HG03108 (cell line): ENCODE measurements at regions not wholly inside any gene's neighbourhood (a gene's known extent, or its start where the extent isn't known, plus 50 kb on each side); places are given as distances from the start of the nearest gene placed in this dataset.

Experiments
- ATAC-seq: cut with Tn5 transposase; IDR thresholded peaks from one replicate; pipeline ENCODE4 v1.9.1; 2021; ENCODE audit warnings: moderate library complexity; ENCODE audit not compliant: unreplicated experiment

DNA sequence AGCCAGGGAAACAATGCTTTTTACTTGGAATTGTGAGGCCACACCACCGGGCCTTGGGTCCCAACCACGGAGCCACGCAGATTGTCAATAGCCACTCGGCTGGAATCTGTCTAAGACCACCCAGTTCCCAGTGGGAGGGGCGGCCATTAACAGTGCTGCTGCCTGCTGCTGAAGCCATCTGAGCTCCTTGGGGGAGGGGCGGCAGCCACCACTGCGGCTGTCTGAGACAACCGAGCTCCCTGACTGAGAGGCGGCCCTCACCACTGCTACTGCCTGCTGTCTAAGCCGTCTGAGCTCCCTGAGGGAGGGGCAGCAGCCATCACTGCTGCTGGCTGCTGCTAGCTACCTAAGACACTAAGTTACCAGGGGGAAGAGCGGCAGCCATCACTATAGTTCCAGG is 64.3 kb downstream of the DMRTA2 start:
- no peak for ATAC-seq

DNA sequence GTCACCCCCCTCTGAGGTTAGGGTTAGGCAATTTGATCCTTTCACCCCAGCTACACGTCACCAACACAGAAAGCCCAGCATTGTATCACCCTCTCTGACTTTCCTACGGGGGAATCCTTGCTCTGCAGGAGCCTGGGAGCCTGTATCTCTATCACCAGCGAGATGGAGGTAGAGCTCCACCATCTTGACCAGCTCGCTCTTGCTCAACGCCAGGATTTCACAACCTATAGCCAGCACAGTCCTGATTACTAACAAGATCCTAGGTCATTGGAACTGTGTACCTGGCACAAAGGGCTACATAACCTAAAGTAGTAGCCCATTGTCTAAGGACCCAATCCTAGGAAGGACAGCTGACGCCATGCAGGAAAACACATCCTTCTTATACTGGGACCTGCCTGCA is 66.1 kb downstream of the DMRTA2 start:
- no peak for ATAC-seq

DNA sequence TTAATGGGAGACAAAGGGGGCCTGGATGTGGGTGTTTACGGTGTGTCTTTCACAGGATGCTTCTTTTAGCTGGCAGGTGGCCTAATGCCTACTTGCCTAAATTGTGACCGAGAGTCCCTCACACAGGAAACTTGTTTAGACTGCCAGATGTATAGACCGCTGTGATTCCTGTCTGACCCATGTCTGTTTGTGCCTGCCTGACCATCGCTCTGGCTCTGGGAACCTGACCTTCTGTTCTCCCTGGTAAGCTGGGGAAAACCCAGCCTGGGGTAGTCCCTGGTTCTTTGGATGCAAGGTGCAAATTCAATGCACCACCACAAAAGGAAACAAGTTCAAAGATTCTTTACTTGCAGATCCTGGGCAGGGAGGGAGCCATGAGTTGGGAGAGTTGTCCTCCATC is 68.4 kb downstream of the DMRTA2 start:
- ATAC-seq, result no peak

DNA sequence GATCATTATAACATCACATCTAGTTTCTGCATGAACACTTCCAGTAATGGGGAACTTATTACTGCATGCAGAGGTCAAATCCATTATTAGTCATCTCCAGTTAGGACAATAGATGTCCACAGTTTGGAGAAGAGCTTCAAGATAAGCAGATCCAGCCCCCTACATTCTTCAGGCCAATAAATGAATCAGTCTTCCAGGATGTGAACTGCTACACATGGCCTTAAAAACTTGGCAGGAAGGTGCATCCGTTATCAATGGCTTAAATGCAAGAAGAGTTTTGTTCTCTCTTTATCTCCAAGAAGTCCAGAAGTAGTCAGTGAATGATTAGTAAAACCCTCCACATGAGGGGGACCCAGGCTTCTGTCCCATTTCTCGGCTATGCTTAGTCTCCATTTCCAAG is 70.8 kb downstream of the DMRTA2 start:
- ATAC-seq, result no peak

DNA sequence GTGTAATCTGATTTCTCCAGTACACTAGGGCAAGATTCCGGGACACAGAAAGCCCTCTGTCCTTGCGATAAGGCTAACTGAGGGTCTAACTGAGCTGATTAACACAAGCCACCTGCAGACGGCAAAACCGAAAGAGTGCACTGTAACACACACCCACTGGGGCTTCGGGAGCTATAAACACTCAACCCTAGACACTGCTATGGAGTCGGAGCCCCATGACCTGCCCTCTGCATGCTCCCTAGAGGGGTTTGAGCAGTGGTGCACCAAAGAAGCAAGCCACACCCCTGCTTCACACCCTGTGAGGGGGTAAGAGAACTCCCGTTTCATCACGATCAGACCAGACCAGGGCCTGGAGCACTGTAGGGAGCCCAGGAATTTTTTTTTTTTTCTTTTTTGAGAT is 72.4 kb downstream of the DMRTA2 start:
- ATAC-seq, result no peak

DNA sequence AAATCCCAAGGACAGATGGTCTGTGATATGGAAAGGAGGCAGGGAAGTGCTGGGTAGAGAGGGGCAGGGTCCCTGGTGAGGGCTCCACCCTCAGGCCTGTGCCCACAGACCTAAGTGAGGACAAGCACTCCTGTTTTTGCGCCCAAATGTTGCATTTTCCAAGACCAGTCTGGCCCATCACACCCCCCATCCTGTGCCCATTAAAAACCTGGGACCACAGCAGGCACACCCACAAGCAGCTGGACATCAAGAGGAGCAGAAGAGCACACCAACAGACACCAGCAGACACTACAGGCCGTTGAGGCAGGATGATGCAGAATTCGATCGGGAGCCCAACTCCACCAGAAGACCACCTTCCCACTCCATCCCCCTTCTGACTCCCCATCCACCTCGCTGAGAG is 72.8 kb downstream of the DMRTA2 start:
- ATAC-seq, result no peak

DNA sequence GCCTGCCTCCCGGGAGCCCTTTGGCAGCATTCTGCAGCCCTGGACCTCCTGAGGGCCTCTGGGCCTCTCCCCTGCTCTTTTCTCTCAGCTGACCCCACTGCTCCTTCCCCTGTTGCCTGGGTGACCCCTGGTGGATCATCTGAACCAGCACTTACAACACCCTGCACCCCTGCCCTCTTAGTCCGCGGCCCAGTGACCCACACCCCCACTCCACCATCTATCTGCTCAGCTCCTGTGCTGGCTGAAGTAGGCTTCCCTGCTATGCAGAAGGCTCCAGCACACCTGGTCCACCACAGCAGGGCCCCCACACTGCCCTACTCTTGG is 74.0 kb downstream of the DMRTA2 start:
- no peak for ATAC-seq

DNA sequence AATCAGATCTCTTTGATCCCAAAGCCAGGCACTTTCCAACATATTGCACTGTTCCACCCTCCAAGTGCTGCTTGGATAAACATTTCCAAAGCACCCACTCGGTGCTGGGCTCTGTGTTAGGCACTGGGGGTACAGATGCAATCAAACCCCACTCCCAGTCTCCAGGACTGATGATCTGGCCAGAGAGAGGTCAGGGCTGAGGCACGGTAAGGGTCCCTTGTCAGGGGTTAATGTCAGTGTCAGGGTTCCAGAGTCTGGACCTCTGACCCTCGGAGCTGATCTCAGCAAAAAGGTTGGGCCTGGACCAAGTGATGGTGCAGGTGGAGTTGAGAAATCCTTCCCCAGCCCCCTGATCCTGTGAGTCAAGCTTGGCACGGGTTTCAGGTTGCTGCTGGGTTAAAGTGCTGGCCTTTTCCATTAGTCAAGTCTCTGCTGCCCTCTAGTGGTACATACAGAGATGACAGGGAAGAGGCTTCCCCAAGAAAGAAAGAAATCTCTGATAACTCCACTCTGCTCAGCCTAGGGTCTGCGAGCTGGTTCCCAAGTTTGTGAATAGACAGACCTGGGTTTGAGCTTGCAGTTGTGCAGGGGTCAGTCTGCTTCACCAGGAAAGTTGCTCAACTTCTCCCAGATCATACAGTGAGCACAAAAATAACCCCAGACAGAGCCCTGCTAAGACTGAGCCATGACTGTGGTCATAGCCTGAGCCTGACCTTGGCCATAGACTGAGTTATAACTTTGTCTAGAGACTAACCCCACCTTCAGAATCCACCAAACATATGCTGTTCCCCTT is 74.6 kb downstream of the DMRTA2 start:
- ATAC-seq, result no peak

DNA sequence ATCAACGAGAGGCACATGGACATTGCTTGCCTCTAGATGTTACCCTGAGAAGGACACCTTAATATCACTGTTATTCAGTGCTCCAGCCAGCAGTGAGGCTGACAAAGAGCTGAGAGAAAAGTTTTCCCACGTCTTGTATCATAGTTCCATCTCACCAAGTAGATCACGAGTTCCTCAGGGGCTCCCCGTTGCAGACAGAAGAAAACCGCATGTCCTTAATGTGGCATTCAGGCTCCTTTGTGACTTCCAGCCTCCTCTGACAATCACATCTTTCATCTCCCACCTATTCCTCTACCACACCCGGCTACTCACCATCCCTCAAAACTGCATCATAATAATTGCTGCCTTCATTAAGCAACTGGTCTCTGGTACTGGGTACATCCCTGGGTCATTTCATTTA is 75.3 kb downstream of the DMRTA2 start:
- ATAC-seq, result no peak

DNA sequence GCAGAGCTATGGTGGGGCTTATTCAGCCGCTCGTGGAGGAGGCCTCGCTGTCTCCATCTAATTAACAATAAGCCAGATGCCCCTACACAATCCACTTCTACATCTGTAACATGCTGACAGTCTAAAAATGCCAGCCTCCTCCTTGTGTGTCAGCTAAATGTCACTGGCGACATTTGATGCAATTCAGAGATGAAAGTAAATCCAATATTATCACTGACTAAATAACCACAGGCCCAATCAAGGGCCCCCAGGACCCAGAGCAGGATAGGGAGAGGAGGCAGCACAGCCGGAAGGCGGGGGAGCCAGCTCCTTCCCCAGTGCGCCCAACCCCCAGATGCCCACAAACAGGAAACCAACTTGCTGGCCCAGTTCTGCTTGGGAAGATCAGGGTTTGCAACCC is 76.6 kb downstream of the DMRTA2 start:
- ATAC-seq, result no peak

DNA sequence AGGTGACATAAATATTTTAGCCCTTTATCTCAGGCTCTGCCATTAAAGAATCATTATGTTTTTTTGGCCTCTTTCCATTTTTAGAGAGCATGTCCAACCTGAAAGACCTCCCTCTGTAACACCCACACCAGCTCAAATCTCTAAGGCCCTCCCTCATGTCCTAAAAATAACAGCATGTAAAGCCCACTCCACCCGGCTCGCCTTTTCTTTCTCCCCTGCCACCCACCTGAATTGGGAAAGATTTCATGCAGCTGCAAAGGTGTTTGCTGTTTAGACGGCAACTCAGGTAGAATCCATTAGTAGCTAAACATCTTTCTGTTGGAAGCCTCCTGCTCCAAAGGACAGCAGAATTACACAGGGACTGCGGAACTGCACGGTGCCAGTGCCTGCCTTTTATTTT is 79.9 kb downstream of the DMRTA2 start:
- ATAC-seq, result no peak

DNA sequence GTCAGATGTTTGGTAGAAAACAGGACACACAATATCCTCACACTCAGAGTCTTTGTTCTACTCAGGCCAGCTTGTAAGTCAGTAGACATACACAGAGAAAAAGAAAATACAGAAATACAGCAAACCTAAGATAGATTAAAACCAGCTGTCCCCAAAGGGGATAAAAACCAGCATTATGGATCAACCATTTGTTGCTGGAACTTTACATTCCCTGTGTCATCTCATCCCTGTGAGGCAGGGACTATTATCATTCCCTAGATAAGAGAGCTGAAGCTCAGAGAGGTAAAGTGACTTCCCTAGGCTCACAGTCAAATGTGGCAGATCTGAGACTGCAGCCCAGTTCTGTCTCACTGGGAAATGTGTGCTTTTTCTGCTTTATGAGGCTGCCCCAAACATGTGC is 80.7 kb downstream of the DMRTA2 start:
- ATAC-seq, result no peak

DNA sequence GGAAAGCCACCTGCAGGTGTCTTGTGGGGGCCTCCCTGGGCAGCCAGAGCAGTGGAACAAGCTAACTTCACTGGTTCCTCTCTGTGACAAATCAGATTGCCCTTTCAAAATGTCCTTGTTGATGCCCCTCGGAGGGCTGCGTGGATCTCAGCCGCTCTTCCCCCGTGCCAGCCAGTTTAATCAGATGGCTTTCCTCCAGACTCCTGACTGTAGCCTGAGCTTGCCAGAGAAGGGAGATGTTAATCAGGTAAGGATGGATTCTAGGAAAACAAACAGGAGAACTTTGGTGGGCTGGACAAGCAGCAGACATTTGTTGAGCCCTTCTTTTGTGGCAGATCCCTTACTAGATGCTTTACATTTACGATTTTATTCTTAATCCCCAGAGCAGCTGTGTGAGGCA is 88.2 kb downstream of the DMRTA2 start:
- ATAC-seq, result no peak

DNA sequence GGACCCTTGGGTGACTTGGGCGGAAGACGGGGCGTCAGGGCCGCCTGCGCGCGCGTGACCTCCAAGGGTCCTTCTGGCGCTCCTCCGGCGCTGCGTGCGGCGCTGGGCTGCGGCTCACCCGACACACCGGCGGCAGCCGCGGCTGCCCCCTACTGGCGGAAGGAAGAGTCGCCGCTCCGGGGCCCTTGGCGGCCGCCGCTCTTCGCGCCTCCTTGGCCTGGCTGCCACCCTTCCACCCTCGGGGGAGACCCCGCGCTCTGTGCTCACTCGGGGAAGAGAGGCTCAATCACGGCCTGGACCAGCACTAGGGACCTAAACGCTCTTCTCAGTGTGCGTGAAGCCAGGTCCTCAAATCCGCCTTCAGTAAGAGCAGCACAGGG is 89.7 kb downstream of the DMRTA2 start:
- peak; percentile 69 for ATAC-seq

DNA sequence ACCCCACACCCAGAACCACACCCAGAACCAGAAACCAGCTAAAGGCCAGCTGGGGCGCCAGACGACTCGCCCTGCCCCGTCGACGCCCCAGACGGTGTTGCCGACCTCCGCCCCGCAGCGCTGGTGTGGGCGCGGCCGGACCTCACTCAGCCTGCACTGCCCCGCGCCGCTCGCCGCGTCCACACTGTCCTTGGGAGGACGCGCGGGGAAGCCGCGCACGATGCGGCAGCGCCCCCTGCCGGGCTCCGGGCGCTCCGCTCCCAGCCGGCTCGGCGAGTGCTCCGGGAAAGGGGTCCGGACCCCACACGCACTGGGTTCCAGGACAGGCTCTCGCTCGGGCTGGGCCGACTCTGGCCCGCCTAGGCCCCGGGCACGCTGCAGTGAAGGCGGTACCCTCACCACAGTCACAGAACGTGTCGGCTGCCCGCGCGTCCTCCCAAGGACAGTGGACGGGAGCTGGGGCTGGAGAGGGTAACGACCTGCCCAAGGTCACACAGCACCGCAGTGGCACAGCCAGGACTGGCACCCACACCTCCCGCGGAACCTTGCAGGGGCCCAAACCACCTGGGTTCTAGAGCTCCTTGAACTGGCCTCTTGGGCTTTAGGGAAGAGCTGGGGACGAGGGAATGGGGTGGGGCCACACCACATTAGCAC is 90.2 kb downstream of the DMRTA2 start:
- ATAC-seq, result peak; percentile 66

DNA sequence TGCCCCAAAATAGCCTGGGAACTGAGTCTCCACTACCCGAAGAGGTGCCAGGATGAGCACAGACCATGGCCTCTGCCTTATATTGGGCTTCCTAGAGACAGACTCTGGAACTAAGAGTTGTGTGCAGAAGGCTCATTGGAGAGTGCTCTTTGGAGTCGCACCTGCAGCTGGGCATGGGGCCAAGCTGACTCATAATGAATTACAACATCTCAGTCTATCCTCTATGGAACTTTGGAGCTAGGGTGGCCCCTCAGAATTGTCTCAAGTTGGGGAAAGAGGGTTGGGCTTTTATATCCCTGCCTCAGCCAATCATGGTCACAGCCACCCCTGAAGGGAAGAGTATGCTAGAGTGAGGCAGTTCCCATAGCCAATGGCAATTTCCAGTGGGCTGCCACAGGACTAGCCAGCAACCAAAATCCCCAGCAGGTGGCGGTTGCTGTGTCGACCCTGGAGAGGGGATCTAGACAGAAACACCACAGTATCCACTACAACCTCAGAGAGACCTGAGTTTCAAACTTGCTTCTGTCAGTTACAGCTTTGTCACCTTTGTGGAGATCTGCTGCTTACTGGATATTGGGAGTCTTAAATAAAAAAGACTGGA is 93.8 kb downstream of the DMRTA2 start:
- no peak for ATAC-seq

DNA sequence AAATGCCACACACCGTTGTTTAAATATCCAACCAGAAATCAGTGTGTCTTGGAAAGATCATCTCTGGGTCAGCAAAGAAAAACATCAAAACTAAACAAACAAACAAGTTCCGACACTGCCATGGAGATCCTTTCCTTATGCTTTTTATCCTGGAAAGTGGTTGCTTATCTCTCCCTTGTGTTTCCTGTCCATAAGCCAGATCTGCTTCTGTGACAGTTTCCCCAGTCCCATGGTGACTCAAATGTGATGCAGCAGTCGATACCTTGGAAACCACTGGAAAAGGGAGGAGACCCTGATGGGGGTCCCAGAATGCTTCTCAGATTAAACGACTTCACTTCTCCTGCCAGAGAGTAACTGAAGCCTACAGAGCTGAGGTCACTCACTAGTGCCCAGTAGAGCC is 94.7 kb downstream of the DMRTA2 start:
- ATAC-seq, result no peak

DNA sequence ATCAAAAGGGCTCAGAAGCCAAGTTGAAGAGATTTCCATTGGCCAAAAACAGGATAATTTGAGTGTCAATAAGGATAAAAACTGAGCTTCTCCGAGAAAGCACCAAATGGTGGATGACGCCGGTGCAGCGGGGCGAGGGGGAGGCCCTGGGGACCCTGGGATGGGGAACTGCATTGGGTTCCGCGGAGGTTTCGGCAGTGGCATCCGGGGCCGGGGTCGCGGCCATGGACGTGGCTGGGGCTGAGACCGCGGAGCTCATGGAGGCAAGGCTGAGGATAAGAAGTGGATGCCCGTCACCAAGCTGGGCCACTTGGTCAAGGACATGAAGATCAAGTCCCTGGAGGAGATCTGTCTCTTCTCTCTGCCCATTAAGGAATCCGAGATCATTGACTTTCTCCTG is 97.2 kb downstream of the DMRTA2 start:
- ATAC-seq, result no peak

DNA sequence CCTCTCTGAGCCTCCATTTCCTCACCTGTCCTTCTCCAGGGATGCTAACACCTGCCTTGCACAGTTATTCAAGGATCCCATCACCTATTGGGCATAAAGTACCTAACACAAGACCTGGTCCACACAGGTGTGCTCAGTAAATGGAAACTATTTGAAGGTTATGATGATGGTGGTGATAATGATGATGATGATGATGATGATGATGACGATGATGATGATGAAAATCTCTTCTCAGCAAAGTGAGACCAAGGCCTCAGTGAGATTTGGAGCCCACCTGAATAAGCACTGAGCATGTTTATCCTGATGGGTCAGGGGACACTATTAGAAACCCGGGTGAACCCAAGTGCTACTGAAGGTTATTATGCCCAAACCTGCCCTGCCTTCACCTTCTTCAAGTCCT is 100.7 kb downstream of the DMRTA2 start:
- no peak for ATAC-seq

DNA sequence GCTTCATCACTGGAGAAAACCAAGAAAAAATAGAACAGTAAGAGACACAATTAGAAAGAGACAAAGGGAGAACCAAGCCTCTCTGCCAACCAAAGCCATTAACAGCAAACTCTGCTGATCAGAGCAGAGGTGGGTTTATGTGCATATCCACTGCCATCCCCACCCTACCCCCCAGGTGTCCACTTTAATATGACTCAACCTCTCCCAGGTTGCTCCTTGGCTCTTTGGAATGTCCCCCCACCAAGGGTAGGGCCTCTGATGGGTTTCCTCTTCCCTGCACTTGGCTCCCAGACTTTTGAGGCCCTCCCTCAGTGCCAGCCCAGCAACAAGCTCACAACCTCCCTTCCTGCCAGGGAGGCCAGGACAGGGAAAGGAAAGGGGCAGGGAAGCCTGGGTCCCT is 104.8 kb downstream of the DMRTA2 start:
- ATAC-seq, result no peak

DNA sequence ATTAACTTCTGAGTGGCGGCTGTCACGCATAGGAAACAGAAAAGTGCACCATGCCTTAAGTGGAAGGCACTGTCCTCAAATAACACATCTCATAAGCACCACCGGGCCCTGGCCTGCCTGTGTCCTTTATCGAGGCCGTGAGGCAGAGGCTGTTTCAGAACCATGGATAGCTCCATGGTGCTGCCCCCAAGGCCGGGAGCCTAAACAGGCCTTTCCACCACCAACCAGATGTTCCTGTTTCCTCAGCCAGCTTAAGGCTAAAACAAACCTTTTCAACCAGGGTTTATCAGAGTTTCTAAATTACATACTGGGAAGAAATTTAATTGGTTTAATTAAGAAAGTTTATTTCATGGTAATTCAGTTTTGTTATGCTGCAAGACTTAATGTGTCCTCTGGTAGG is 114.4 kb downstream of the DMRTA2 start:
- no peak for ATAC-seq

DNA sequence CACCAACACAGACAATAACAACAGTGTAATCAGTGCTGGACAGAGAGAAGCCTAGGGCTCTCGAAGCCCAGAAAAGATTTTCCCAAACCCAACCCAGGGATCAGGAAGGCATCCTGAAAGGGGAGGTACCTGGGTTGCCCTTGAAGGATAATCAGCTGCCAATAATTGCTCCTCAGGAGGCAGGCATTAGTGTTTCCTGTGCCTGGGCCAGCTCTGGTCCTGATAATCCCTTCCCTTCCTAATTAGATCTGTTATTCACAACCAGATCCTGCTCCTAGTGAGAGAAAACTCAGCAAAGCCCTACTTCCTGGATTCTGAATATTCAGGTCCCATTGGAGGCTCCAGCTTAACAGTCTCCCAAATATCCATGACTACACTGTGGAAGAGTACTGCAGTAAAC is 117.4 kb downstream of the DMRTA2 start:
- ATAC-seq, result no peak

DNA sequence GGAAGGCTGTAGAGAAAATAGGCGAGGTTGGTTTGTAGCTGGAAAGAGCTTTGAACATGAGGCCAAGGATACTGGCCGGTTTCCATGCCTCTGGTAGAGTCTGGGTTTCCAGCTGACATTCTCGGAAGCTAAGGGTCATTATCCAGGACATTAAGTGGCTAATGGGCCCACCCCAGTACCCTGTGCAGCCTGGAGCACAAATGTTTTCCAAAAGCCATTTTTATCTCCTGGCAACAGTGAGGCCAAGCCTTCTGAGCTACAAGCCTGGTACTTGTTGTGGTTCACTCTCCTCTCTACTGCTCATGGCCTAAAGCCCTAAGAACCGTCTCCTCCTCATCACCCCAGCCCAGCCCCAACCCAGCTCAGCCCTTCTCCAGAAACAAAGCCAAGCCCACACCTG is 122.9 kb downstream of the DMRTA2 start:
- no peak for ATAC-seq
